ENCODE measurements at regions not wholly inside any gene's neighbourhood (a gene's known extent, or its start where the extent isn't known, plus 50 kb on each side); places are given as distances from the start of the nearest gene placed in this dataset.

- no peak for ATAC-seq
Measured at GRCh38 chr5:33049298-33049697, 338.2 kb downstream of the NPR3 start.

DNA sequence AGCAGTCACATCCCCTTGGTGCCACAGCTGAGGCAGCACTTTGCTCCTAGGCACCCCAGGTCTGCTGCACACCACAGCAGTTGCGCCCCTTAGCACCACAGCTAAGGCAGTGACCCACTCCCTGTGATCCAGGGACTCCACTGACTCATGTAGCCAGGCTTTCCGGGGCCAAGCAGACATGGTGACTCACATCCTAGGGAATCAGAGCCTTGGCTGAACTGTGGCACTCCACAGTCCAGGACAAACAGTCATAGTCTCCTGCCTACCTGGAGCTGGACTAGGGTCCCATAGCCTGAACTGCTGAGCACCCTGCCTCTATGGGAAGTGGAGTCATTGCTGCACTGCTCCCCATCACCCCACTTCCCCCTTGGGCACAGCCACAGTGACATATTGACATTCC lies 338.7 kb downstream of the NPR3 start:
- Mint-ChIP-seq H3K27me3 (no peaks in the 10 kb centered on the region), H3K4me3 (no peak overlapping the region), H3K36me3 (ENCODE audit: low read depth) (no peaks in the 10 kb centered on the region), H3K27ac (no peak overlapping the region), H3K4me1 (ENCODE audit: low read depth) (no peaks in the 10 kb centered on the region), H3K9me3 (peaks cover 2% of the 10 kb centered on the region)
- no peak for ATAC-seq
- intact Hi-C loops (cut with micrococcal nuclease) = no loop called here
- DNase-seq = no peak
- ChIA-PET POLR2A (no interaction called here), CTCF (no interaction called here)
- TF ChIP-seq CTCF (IDR thresholded peaks at IDR 0.05) = no peak

More at GRCh38 chr5:33049298-33049697, 338.2 kb downstream of the NPR3 start:
- no peak for DNase-seq
- no peak for TF ChIP-seq CTCF (IDR thresholded peaks at IDR 0.05)
- Mint-ChIP-seq H3K4me1 (ENCODE audit: low read depth) (no peaks in the 10 kb centered on the region), H3K9me3 (peaks cover 2% of the 10 kb centered on the region), H3K36me3 (ENCODE audit: low read depth) (no peaks in the 10 kb centered on the region), H3K27me3 (no peaks in the 10 kb centered on the region), H3K4me3 (no peak overlapping the region), H3K27ac (no peak overlapping the region)
- ChIA-PET POLR2A (no interaction called here), CTCF (no interaction called here)
- intact Hi-C loops (cut with micrococcal nuclease) = no loop called here

DNA sequence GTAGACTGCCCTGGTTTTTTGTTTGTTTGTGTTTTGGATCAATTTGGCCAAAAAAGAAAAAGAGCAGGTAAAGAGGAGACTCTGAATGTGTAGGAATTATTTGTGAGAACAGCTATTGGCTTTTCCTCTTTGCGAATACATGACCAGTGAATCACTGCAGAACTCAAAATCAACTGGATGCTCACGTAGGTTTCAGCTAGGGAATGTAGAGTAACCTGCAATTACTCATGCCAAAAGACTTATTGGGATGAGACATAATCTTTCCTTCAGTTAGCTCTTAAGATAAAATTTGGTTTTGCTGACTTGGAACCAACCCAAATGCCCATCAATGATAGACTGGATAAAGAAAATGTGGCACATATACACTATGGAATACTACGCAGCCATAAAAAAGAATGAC lies 348.0 kb downstream of the NPR3 start:
- intact Hi-C loops (cut with micrococcal nuclease) = no loop called here
- Mint-ChIP-seq H3K36me3 (ENCODE audit: low read depth) (no peaks in the 10 kb centered on the region), H3K4me3 (no peak overlapping the region), H3K27ac (no peak overlapping the region), H3K9me3 (peaks cover 11% of the 10 kb centered on the region), H3K27me3 (no peaks in the 10 kb centered on the region), H3K4me1 (ENCODE audit: low read depth) (no peaks in the 10 kb centered on the region)
- DNase-seq = no peak
- ATAC-seq = no peak
- POLR2A ChIA-PET = no interaction called here
- CTCF ChIA-PET = no interaction called here
- no peak for TF ChIP-seq CTCF (IDR thresholded peaks at IDR 0.05)

DNA sequence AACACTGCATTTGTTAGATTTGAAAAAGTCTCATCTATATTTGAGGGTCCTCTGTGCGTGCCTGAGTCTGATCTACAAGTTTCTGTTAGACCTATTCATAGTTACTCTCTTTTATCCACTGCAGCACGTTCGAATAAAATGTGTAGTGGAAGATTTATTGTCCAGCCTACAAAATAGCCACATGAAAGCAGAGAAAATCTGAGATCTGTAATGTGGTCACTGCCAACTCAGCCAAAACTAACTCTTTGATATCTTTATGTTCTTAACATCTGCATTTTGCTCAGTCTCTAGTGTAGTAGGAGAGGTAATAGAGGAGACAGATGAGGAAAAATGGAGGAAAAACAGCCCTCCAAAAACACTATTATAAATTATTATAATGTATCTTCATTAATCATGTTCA lies 354.0 kb downstream of the NPR3 start:
- H3K27ac Mint-ChIP-seq = no peak overlapping the region
- intact Hi-C loops (cut with micrococcal nuclease) = no loop called here
- H3K9me3 Mint-ChIP-seq = no peaks in the 10 kb centered on the region
- POLR2A ChIA-PET = no interaction called here
- no peak overlapping the region for H3K4me3 Mint-ChIP-seq
- no peaks in the 10 kb centered on the region for H3K4me1 Mint-ChIP-seq (ENCODE audit: low read depth)
- no peak for ATAC-seq
- H3K36me3 Mint-ChIP-seq (ENCODE audit: low read depth) = no peaks in the 10 kb centered on the region
- CTCF ChIA-PET = no interaction called here
- H3K27me3 Mint-ChIP-seq = no peaks in the 10 kb centered on the region
- no peak for TF ChIP-seq CTCF (IDR thresholded peaks at IDR 0.05)
- no peak for DNase-seq

GRCh38 chr5:33067291-33067690 lies 356.2 kb downstream of the NPR3 start:
- ChIA-PET CTCF (no interaction called here), POLR2A (no interaction called here)
- Mint-ChIP-seq H3K36me3 (ENCODE audit: low read depth) (no peaks in the 10 kb centered on the region), H3K27me3 (no peaks in the 10 kb centered on the region), H3K4me1 (ENCODE audit: low read depth) (no peaks in the 10 kb centered on the region), H3K9me3 (no peaks in the 10 kb centered on the region), H3K4me3 (no peak overlapping the region), H3K27ac (no peak overlapping the region)
- no peak for ATAC-seq
- intact Hi-C loops (cut with micrococcal nuclease) = no loop called here
- no peak for DNase-seq
- no peak for TF ChIP-seq CTCF (IDR thresholded peaks at IDR 0.05)
